VCaP (cell line): ENCODE measurements at regions not wholly inside any gene's neighbourhood (a gene's known extent, or its start where the extent isn't known, plus 50 kb on each side); places are given as distances from the start of the nearest gene placed in this dataset.

Source experiments
- H3K27ac ChIP-seq: fragments of 450-650 bp; 2 replicates; pipeline ENCODE4 v1.5.1; 2017
- TF ChIP-seq, protein P1 (sequence below): fragments of 450-650 bp; conservative IDR thresholded peaks from 2 replicates; pipeline ENCODE4 v1.5.1; 2017; ENCODE audit warnings: mild to moderate bottlenecking, moderate library complexity

DNA sequence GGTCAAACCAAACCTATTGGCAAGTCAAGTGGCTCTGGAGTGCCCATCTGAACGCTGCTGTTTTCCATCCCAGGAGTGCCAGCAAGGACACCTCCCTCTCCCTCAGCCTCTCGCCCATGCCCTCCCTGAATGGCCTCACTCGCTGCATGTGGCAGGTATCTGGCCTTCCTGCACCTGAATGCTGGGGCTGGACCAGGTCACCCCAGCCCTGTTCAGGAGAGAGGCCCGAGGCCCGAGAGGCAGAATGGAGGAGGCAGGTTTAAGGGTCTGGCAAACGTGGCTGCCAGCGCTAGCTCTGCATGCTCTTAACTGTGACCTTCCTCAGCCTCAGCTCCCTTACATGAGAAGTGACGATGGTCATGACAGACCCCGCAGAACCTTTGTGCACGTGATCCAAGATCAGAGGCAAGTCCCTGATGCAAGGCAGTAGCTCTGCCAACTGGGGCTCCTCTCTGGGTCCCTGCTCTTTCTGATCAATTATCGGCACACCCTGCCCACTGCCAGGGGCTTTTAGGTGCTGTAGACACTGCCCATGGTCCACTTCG lies 295.7 kb upstream of the ZMIZ1 start:
- TF ChIP-seq, protein P1, sequence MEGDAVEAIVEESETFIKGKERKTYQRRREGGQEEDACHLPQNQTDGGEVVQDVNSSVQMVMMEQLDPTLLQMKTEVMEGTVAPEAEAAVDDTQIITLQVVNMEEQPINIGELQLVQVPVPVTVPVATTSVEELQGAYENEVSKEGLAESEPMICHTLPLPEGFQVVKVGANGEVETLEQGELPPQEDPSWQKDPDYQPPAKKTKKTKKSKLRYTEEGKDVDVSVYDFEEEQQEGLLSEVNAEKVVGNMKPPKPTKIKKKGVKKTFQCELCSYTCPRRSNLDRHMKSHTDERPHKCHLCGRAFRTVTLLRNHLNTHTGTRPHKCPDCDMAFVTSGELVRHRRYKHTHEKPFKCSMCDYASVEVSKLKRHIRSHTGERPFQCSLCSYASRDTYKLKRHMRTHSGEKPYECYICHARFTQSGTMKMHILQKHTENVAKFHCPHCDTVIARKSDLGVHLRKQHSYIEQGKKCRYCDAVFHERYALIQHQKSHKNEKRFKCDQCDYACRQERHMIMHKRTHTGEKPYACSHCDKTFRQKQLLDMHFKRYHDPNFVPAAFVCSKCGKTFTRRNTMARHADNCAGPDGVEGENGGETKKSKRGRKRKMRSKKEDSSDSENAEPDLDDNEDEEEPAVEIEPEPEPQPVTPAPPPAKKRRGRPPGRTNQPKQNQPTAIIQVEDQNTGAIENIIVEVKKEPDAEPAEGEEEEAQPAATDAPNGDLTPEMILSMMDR = no peak
- H3K27ac ChIP-seq = no peak overlapping the region

DNA sequence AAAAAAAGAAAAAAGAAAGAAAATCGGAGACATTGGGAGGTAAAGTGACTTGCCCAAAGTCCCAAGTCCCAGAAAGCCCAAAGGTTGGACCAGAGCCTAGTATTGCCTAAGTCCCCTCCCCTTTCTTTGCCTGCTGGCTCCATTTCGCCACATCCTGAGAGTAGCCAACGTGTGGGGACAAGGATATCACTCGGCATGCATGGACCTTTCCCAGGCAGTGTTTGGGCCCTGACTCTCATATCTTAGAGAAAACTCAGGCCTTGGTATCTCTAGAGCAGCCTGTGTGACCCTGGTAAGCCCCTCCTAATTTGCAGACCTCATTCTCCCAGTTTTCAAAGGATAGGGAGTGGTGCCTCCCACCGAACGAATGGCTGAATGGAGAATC lies 294.2 kb upstream of the ZMIZ1 start:
- TF ChIP-seq, protein P1 = no peak
- H3K27ac ChIP-seq = no peak overlapping the region

DNA sequence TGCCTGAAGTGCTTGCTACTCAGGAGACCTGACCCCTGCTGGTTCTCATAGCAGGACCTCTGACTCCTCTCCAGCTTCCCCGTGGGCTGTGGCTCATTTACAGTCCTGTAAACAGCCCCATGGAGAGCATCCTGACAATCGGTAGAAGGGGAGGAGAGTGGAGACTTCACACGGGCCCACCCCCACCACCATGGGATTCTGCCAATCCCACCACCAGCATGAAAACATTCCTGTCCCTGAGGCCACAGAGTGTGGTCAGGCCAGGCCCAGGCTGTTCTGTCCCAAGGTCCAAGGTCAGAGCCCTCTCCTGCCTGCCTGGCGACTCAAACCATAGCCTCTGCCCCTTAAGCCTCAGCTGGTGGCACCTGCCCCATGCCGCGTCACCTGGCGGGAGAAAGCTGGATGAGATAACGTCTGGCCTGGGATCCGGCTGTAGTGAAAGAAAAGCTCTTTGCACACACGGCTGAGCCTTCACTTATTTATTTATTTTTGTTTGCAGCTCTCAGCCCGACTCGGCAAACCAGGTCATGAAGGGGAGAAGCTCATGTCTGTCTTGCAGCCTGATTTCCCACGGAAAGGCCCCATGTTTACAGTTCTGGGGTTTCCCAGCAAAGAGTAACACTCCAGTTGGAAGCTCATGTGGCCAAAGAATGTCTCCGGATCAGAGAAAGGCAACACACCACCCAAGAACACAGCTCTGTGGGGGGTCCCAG lies 293.6 kb upstream of the ZMIZ1 start:
- TF ChIP-seq, protein P1 = no peak
- no peak overlapping the region for H3K27ac ChIP-seq

DNA sequence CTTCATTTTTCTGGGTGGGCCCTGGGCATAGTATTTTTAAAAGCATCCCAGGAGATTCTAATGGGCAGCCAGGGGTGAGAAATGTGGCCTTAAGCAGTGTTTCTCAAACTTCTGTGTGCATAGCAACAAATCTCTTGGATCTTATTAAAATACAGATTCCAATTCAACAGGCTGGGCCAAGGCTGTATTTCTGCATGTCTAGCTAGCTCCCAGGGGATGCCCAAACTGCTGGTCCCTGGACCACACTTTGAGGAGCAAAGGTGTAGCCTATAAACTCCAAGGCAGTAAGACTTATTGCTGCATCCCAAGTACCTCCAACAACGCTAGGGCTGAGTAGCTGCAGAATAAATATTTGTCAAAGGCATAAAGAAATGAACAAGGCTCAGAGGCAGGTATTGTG lies 292.9 kb upstream of the ZMIZ1 start:
- TF ChIP-seq, protein P1 = no peak
- no peak overlapping the region for H3K27ac ChIP-seq

DNA sequence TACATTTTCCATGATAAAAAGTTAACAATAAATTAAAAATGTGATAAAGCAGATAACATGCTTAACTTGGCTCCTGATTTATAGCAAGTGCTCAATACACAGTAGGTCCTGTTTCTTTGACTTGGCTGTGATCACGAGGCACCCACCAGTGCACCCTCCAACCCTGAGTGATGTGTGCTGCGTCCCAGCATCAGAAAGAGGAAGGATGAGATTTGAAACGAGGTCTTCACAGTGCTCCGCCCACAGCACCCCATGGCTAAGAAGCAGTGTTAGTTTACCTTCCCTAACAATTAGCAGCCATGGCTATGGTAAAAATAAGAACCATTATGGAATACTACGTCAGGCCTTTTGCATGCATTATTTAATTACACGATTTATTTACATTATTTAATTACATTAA lies 292.0 kb upstream of the ZMIZ1 start:
- TF ChIP-seq, protein P1 = no peak

DNA sequence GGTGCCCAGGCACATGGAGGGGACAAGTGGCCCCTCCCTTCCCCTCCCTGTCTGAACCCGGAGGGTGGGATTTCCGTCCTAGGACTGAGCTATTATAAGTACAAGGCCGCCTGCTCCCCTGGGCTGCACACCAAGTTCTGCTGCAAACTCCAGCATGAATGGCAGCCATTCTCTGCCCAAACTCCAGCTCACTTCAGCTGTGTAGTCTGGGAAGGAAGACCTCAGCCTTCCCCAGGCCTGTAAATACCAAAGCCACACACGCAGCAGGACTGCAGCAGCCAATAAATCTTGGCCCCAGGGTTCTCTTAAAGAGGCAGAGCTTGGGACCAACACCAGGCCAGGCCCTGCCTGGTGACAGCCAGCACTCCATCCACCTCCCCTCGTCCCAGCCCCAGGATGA lies 291.3 kb upstream of the ZMIZ1 start:
- peak overlapping the region; percentile 54; the same call in 1 of the 2 replicates for H3K27ac ChIP-seq
- TF ChIP-seq, protein P1 = no peak

More for the DNA sequence above, 292.0 kb upstream of the ZMIZ1 start:
- H3K27ac ChIP-seq = peak overlapping the region; percentile 54; the same call in 1 of the 2 replicates

DNA sequence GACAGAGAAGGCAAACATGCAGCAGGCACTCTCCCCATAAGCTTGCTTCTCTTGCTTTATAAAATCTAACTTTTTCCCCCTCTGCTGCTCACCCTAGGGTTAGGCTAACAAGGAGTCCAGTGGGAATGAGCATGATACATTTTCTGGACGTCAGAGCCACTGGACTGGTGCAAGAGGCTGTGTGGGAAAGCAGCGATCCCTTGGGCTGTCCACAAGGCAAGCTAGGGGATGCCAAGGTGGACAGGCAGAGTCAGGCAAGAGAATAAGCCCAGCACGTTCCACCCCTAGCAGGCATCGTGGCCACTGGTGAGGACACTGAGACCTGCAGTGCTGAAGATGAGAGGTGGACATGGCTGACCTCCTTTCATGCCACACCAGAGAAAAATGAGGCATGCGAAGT lies 290.9 kb upstream of the ZMIZ1 start:
- peak overlapping the region; percentile 54; the same call in 1 of the 2 replicates for H3K27ac ChIP-seq
- TF ChIP-seq, protein P1 = no peak
